ENCODE measurements at regions not wholly inside any gene's neighbourhood (a gene's known extent, or its start where the extent isn't known, plus 50 kb on each side); places are given as distances from the start of the nearest gene placed in this dataset.

GRCh38 chr2:205929246-205929942 lies 156.6 kb downstream of the INO80D start:
- CTCF ChIA-PET = interaction anchor here (2.2 to 8.7 kb wide), 2 partner anchors 19 to 154 kb away, joined by 6 to 145 read pairs; no protein-coding TSS in a partner anchor
- Histone ChIP-seq H3K9me1 (replicated peaks; ENCODE audit: control insufficient read depth, extremely low read depth, insufficient read depth, low read length) (no peaks in the 10 kb centered on the region), H3K27me3 (ENCODE audit: control insufficient read depth in 2 of 2, insufficient read depth in 2 of 2, low read length in 2 of 2) (no peaks in the 10 kb centered on the region), H3K4me2 (ENCODE audit: insufficient read depth, low read length) (peak overlapping the region; percentile 79), H4K20me1 (replicated peaks; ENCODE audit: control insufficient read depth, extremely low read depth, insufficient read depth, low read length) (no peaks in the 10 kb centered on the region), H3K4me3 (replicated peaks in 1 of 3; ENCODE audit: insufficient read depth in 1 of 3, low read depth in 1 of 3, low read length in 3 of 3) (no peak overlapping the region), H3K4me1 (ENCODE audit: control insufficient read depth, extremely low read depth, insufficient read depth, low read length) (peaks cover 24% of the 10 kb centered on the region), H3K27ac (ENCODE audit: insufficient read depth, low read depth, low read length) (peak overlapping the region; percentile 93), H3K9ac (replicated peaks; ENCODE audit: extremely low read depth, insufficient read depth, low read length) (peak overlapping the region; percentile 10), H2AFZ (ENCODE audit: low read depth, low read length) (peak overlapping the region; percentile 96), H3K36me3 (ENCODE audit: control insufficient read depth in 2 of 2, extremely low read depth in 1 of 2, insufficient read depth in 2 of 2, low read length in 2 of 2) (no peaks in the 10 kb centered on the region), H3K79me2 (ENCODE audit: control insufficient read depth, insufficient read depth, low read length) (no peaks in the 10 kb centered on the region), H3K9me3 (replicated peaks; ENCODE audit: control insufficient read depth, insufficient read depth, low read length) (no peaks in the 10 kb centered on the region)
- no peak for DNase-seq (ENCODE audit: low read depth, low spot score)
- dilution Hi-C loops (cut with MboI; ENCODE audit: extremely low pct_ligation_motif_present, low sequenced_read_pairs) (no loop called here), intact Hi-C loops (cut with micrococcal nuclease) (loop anchor here (5.0 to 10.0 kb wide), 3 partner anchors 1392 to 1907 kb away; no protein-coding TSS in a partner anchor)
- TF ChIP-seq, protein P1, sequence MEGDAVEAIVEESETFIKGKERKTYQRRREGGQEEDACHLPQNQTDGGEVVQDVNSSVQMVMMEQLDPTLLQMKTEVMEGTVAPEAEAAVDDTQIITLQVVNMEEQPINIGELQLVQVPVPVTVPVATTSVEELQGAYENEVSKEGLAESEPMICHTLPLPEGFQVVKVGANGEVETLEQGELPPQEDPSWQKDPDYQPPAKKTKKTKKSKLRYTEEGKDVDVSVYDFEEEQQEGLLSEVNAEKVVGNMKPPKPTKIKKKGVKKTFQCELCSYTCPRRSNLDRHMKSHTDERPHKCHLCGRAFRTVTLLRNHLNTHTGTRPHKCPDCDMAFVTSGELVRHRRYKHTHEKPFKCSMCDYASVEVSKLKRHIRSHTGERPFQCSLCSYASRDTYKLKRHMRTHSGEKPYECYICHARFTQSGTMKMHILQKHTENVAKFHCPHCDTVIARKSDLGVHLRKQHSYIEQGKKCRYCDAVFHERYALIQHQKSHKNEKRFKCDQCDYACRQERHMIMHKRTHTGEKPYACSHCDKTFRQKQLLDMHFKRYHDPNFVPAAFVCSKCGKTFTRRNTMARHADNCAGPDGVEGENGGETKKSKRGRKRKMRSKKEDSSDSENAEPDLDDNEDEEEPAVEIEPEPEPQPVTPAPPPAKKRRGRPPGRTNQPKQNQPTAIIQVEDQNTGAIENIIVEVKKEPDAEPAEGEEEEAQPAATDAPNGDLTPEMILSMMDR (IDR thresholded peaks at IDR 0.05; ENCODE audit: extremely low read depth in 1 of 2, insufficient read depth in 1 of 2, low read depth in 1 of 2, low read length in 2 of 2) = no peak
- TF ChIP-seq GATA2 (IDR thresholded peaks at IDR 0.05; ENCODE audit: insufficient read depth, insufficient read length, low read depth, low read length) = no peak
- TF ChIP-seq EZH2 (IDR thresholded peaks at IDR 0.05; ENCODE audit: borderline replicate concordance, low read depth, low read length, severe bottlenecking) = no peak
- no peak for TF ChIP-seq POLR2AphosphoS5 (IDR thresholded peaks at IDR 0.05; ENCODE audit: insufficient read depth, low read depth, low read length)
- no peak for TF ChIP-seq JUN (IDR thresholded peaks at IDR 0.05; ENCODE audit: borderline replicate concordance, insufficient read depth, insufficient read length, low read depth)
- TF ChIP-seq MYC (IDR thresholded peaks at IDR 0.05; ENCODE audit: low read depth, low read length) = no peak
- BruUV-seq (replicated peaks) = no TSS peak
- FAIRE-seq = no peak
- POLR2A ChIA-PET = no interaction called here

All from endothelial cell of umbilical vein (primary cell).